ENCODE measurements at regions not wholly inside any gene's neighbourhood (a gene's known extent, or its start where the extent isn't known, plus 50 kb on each side); places are given as distances from the start of the nearest gene placed in this dataset.

- TF ChIP-seq POLR2A (IDR thresholded peaks at IDR 0.05) (no peak), POLR2AphosphoS5 (IDR thresholded peaks at IDR 0.05) (no peak), CTCF (IDR thresholded peaks at IDR 0.05) (no peak)
Measured at GRCh38 chr5:146944764-146945616, 66.4 kb upstream of the PPP2R2B start.

All from stomach (tissue), 4 donors.